DND-41 (cell line): ENCODE measurements at regions not wholly inside any gene's neighbourhood (a gene's known extent, or its start where the extent isn't known, plus 50 kb on each side); places are given as distances from the start of the nearest gene placed in this dataset.

Experiments used
- ATAC-seq: fragments of 200-7000 bp; cut with Tn5 transposase; 3 replicates; pipeline ENCODE4 v1.9.1; 2021; ENCODE audit warnings: low read depth; ENCODE audit not compliant: insufficient read depth
- DNase-seq: peaks from one replicate; pipeline ENCODE4 v3.0.0-alpha.2; 2020
- H2AFZ ChIP-seq: 2 replicates; pipeline ENCODE4 v1.6.0; 2012; ENCODE audit warnings: low read depth, low read length
- H3K27ac ChIP-seq: 2 replicates; pipeline ENCODE4 v1.5.1; 2012; ENCODE audit warnings: low read length, inconsistent platforms
- H3K27me3 ChIP-seq: fragments of 200-600 bp; sonication (generic); 2 replicates; pipeline ENCODE4 v1.6.0; 2012; ENCODE audit warnings: low read length, mild to moderate bottlenecking, inconsistent platforms; ENCODE audit not compliant: insufficient read depth, poor library complexity
- H3K36me3 ChIP-seq: 2 replicates; pipeline ENCODE4 v1.5.1; 2012; ENCODE audit warnings: low read length, inconsistent platforms; ENCODE audit not compliant: insufficient read depth
- H3K4me1 ChIP-seq: 2 replicates; pipeline ENCODE4 v1.5.1; 2012; ENCODE audit warnings: mild to moderate bottlenecking, low read length; ENCODE audit not compliant: insufficient read depth
- H3K4me2 ChIP-seq: 2 replicates; pipeline ENCODE4 v1.6.0; 2012; ENCODE audit warnings: mild to moderate bottlenecking, moderate library complexity, low read length, inconsistent platforms; ENCODE audit not compliant: insufficient read depth
- H3K4me3 ChIP-seq, 2 experiments: fragments of 200-600 bp in 1 of 2; shearing (Covaris generic) in 1 of 2; 2 replicates each; pipeline ENCODE4 v1.5.1; 2012 to 2016; ENCODE audit warnings: inconsistent platforms in 2 of 2, low read length in 2 of 2, mild to moderate bottlenecking in 2 of 2, low read depth in 1 of 2, moderate library complexity in 1 of 2
- H3K79me2 ChIP-seq: 2 replicates; pipeline ENCODE4 v1.6.0; 2012; ENCODE audit warnings: low read length, inconsistent platforms; ENCODE audit not compliant: insufficient read depth
- H3K9ac ChIP-seq: 2 replicates; pipeline ENCODE4 v1.6.0; 2012; ENCODE audit warnings: low read depth, mild to moderate bottlenecking, inconsistent platforms, low read length, moderate library complexity
- H3K9me3 ChIP-seq: 2 replicates; pipeline ENCODE4 v1.5.1; 2012; ENCODE audit warnings: low read length, moderate library complexity, mild to moderate bottlenecking, inconsistent platforms; ENCODE audit not compliant: insufficient read depth, severe bottlenecking
- H4K20me1 ChIP-seq: 2 replicates; pipeline ENCODE4 v1.6.0; 2012; ENCODE audit warnings: low read length; ENCODE audit not compliant: insufficient read depth
- EZH2 ChIP-seq: IDR thresholded peaks from 3 replicates; pipeline ENCODE4 v1.6.1; 2012; ENCODE audit warnings: borderline replicate concordance, low read depth, mild to moderate bottlenecking, moderate library complexity, low read length, inconsistent platforms; ENCODE audit not compliant: severe bottlenecking
- TF ChIP-seq, protein P1 (sequence below): IDR thresholded peaks from 2 replicates; pipeline ENCODE4 v1.5.1; 2012; ENCODE audit warnings: borderline replicate concordance, low read length, moderate library complexity, mild to moderate bottlenecking; ENCODE audit not compliant: poor library complexity, severe bottlenecking; ENCODE audit errors: extremely low read depth

DNA sequence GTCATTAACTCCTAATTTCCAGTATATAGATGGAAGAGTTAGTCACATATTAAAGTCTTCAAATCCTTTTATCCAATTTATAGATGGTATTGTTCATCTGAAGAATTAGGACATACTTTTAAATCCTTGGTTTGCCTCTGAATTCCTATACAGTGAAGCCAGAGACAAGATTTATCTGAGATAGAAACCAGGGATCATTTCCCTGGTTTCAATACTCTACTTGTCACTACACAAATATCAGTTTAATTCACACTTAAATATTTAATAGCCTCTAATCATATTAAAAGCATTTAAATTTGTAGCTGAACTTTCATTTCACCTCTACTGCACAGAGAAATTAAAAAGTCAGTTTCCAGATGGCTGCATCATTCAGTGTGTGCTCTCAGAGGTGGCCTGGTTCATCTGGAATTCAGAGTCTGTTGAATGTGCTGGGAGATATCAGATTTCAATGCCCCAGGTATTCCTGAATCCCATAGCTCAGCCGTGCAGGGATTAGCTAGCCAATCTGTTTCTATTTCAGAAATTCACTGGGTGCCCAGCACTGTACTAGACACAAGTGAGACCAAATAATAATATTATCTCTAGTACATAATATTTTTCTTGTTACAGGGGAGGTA, 344.3 kb downstream of the AASDHPPT start:
- Histone ChIP-seq H3K27ac (no peak overlapping the region), H3K27me3 (no peaks in the 10 kb centered on the region), H3K4me2 (no peak overlapping the region), H3K36me3 (no peaks in the 10 kb centered on the region), H3K9me3 (no peaks in the 10 kb centered on the region), H4K20me1 (no peaks in the 10 kb centered on the region), H2AFZ (no peak overlapping the region; the same call in 1 of the 2 replicates), H3K9ac (no peak overlapping the region), H3K4me3 (no peak overlapping the region), H3K4me1 (no peaks in the 10 kb centered on the region), H3K79me2 (no peaks in the 10 kb centered on the region)
- no peak for DNase-seq
- ATAC-seq: no peak
- TF ChIP-seq, protein P1, sequence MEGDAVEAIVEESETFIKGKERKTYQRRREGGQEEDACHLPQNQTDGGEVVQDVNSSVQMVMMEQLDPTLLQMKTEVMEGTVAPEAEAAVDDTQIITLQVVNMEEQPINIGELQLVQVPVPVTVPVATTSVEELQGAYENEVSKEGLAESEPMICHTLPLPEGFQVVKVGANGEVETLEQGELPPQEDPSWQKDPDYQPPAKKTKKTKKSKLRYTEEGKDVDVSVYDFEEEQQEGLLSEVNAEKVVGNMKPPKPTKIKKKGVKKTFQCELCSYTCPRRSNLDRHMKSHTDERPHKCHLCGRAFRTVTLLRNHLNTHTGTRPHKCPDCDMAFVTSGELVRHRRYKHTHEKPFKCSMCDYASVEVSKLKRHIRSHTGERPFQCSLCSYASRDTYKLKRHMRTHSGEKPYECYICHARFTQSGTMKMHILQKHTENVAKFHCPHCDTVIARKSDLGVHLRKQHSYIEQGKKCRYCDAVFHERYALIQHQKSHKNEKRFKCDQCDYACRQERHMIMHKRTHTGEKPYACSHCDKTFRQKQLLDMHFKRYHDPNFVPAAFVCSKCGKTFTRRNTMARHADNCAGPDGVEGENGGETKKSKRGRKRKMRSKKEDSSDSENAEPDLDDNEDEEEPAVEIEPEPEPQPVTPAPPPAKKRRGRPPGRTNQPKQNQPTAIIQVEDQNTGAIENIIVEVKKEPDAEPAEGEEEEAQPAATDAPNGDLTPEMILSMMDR: no peak
- TF ChIP-seq EZH2: no peak

DNA sequence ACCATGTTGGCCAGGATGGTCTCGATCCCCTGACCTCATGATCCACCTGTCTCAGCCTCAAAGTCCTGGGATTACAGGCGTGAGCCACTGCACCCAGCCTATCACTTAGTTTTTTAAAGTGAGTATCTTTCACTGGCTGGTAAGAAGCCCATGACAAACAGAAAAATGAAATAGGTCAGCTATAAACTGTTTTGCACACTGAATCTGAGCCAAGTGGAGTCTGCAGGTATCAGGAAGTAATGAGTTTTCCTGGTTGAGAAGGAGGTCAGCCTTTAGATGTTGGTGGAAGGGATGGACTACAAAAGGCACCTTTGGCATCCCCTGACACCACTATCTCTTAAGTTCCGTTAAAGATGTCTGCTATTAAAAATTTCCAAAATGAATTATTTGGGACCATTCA, 345.1 kb downstream of the AASDHPPT start:
- no peak overlapping the region for H3K9ac ChIP-seq
- H3K4me2 ChIP-seq: no peak overlapping the region
- no peaks in the 10 kb centered on the region for H3K4me1 ChIP-seq
- no peaks in the 10 kb centered on the region for H3K9me3 ChIP-seq
- no peaks in the 10 kb centered on the region for H4K20me1 ChIP-seq
- no peak overlapping the region for H3K4me3 ChIP-seq
- TF ChIP-seq EZH2: no peak
- TF ChIP-seq, protein P1: no peak
- H3K79me2 ChIP-seq: no peaks in the 10 kb centered on the region
- no peaks in the 10 kb centered on the region for H3K27me3 ChIP-seq
- no peak for DNase-seq
- no peak overlapping the region for H3K27ac ChIP-seq
- no peaks in the 10 kb centered on the region for H3K36me3 ChIP-seq
- no peak overlapping the region for H2AFZ ChIP-seq
- ATAC-seq: no peak

DNA sequence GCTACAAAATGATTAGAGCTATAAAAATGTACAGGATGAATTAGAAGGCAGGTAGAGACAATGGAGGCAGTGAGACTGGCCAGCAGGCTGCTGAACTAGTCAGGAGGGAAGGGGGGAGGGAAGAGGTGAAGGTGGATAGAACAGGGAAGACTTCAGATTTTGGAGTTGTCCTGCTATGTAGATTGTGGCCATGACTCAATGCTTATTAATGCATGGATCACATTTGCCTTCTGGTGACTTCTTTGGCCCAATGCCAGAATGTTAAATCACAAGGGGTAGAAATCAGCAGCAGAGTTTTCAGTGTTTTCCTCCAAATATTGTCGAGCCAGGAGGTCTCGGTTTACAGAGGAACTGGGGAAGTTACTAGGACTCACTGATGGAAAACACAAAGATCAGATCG, 346.6 kb downstream of the AASDHPPT start:
- no peaks in the 10 kb centered on the region for H3K9me3 ChIP-seq
- H2AFZ ChIP-seq: no peak overlapping the region
- no peaks in the 10 kb centered on the region for H3K4me1 ChIP-seq
- H3K4me3 ChIP-seq: no peak overlapping the region
- ATAC-seq (no peak), DNase-seq (no peak)
- H3K27me3 ChIP-seq: no peaks in the 10 kb centered on the region
- no peaks in the 10 kb centered on the region for H3K36me3 ChIP-seq
- no peak overlapping the region for H3K27ac ChIP-seq
- no peak overlapping the region for H3K9ac ChIP-seq
- TF ChIP-seq EZH2: no peak
- TF ChIP-seq, protein P1: no peak
- no peak overlapping the region for H3K4me2 ChIP-seq
- H4K20me1 ChIP-seq: no peaks in the 10 kb centered on the region
- no peaks in the 10 kb centered on the region for H3K79me2 ChIP-seq
